K562 (cell line): ENCODE measurements at regions not wholly inside any gene's neighbourhood (a gene's known extent, or its start where the extent isn't known, plus 50 kb on each side); places are given as distances from the start of the nearest gene placed in this dataset.

Experiments
- ELF2 ChIP-seq: fragments of 250-450 bp; sonication (Bioruptor Pico); IDR thresholded peaks from 2 replicates; pipeline ENCODE4 v1.5.0; 2021; ENCODE audit warnings: mild to moderate bottlenecking
- PHF20 ChIP-seq: fragments of 450-650 bp; IDR thresholded peaks from 2 replicates; pipeline ENCODE4 v1.6.1; 2018; ENCODE audit not compliant: partially characterized antibody
- RBFOX2 ChIP-seq: fragments of 200-400 bp; formaldehyde crosslinking; IDR thresholded peaks from 2 replicates; pipeline ENCODE4 v1.6.1; 2017; ENCODE audit warnings: low read depth, mild to moderate bottlenecking, low read length, moderate library complexity
- RBM17 ChIP-seq: fragments of 200-400 bp; formaldehyde crosslinking; IDR thresholded peaks from 2 replicates; pipeline ENCODE4 v1.6.1; 2017; ENCODE audit warnings: low read depth, mild to moderate bottlenecking, low read length, borderline replicate concordance
- ZNF589 ChIP-seq: fragments of 200-800 bp; sonication (Bioruptor generic); IDR thresholded peaks from 2 replicates; pipeline ENCODE4 v1.6.1; 2016; ENCODE audit warnings: low read depth, missing genetic modification characterization, missing compliant biosample characterization
- TF ChIP-seq, protein P1 (sequence below), 2 experiments: fragments of 450-650 bp; IDR thresholded peaks; 2 replicates each; pipeline ENCODE4 v1.6.1; 2016; ENCODE audit warnings: mild to moderate bottlenecking in 2 of 2, borderline replicate concordance in 1 of 2, low read depth in 1 of 2, moderate library complexity in 1 of 2
- TF ChIP-seq, protein P2 (sequence below): fragments of 450-650 bp; IDR thresholded peaks from 2 replicates; pipeline ENCODE4 v1.6.1; 2017; ENCODE audit warnings: antibody characterized with exemption, mild to moderate bottlenecking
- TF ChIP-seq, protein P3 (sequence below): fragments of 450-650 bp; IDR thresholded peaks from 2 replicates; pipeline ENCODE4 v1.6.1; 2017; ENCODE audit warnings: mild to moderate bottlenecking, moderate library complexity

- TF ChIP-seq, protein P1, sequence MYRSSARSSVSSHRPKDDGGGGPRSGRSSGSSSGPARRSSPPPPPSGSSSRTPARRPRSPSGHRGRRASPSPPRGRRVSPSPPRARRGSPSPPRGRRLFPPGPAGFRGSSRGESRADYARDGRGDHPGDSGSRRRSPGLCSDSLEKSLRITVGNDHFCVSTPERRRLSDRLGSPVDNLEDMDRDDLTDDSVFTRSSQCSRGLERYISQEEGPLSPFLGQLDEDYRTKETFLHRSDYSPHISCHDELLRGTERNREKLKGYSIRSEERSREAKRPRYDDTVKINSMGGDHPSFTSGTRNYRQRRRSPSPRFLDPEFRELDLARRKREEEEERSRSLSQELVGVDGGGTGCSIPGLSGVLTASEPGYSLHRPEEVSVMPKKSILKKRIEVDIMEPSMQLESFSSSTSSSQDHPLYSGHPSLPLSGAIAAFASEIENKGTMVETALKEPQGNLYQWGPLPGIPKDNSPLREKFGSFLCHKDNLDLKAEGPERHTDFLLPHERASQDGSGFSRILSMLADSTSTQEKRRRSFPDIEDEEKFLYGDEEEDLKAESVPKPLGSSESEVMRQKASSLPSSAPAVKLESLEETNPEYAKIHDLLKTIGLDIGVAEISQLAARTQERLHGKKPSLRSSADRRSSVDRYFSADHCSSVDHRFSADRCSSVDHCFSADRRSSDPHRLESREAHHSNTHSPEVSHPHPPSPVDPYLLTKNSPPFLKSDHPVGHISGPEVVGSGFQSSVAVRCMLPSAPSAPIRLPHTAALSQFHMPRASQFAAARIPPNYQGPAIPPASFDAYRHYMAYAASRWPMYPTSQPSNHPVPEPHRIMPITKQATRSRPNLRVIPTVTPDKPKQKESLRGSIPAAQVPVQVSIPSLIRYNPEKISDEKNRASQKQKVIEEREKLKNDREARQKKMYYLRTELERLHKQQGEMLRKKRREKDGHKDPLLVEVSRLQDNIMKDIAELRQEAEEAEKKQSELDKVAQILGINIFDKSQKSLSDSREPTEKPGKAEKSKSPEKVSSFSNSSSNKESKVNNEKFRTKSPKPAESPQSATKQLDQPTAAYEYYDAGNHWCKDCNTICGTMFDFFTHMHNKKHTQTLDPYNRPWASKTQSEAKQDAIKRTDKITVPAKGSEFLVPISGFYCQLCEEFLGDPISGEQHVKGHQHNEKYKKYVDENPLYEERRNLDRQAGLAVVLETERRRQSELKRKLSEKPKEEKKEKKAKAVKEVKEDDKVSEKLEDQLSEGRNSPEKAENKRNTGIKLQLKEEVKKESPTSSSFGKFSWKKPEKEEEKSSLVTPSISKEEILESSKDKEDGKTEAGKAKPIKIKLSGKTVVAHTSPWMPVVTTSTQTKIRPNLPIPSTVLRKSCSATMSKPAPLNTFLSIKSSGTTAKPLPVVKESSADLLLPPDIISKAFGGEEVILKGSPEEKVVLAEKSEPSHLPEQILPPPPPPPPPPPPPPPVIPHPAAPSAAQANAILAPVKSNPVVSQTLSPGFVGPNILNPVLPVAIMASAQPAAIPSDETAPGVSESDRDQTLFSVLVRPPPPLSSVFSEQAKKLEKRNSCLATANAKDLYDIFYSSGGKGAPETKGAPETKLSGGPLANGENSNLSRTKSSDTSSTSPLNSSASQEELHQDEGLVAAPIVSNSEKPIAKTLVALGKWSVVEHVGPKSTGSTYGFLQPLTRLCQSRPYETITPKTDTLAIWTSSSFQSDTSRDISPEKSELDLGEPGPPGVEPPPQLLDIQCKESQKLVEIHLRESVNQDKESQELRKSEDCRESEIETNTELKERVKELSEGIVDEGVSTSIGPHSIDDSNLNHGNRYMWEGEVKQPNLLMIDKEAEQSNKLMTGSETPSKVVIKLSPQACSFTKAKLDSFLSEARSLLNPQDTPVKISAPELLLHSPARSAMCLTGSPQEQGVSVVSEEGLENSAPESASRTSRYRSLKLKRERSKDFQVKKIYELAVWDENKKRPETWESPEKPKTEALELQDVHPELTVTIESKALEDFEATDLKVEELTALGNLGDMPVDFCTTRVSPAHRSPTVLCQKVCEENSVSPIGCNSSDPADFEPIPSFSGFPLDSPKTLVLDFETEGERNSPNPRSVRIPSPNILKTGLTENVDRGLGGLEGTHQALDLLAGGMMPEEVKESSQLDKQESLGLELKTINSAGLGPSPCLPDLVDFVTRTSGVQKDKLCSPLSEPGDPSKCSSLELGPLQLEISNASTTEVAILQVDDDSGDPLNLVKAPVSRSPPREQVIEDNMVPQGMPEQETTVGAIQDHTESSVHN (IDR thresholded peaks at IDR 0.05; ENCODE audit: borderline replicate concordance in 1 of 2, low read depth in 1 of 2) = no peak
- TF ChIP-seq ZNF589 (CRISPR knock-in tag) (no peak), RBFOX2 (no peak), PHF20 (no peak), RBM17 (no peak), ELF2 (no peak)
- TF ChIP-seq, protein P2, sequence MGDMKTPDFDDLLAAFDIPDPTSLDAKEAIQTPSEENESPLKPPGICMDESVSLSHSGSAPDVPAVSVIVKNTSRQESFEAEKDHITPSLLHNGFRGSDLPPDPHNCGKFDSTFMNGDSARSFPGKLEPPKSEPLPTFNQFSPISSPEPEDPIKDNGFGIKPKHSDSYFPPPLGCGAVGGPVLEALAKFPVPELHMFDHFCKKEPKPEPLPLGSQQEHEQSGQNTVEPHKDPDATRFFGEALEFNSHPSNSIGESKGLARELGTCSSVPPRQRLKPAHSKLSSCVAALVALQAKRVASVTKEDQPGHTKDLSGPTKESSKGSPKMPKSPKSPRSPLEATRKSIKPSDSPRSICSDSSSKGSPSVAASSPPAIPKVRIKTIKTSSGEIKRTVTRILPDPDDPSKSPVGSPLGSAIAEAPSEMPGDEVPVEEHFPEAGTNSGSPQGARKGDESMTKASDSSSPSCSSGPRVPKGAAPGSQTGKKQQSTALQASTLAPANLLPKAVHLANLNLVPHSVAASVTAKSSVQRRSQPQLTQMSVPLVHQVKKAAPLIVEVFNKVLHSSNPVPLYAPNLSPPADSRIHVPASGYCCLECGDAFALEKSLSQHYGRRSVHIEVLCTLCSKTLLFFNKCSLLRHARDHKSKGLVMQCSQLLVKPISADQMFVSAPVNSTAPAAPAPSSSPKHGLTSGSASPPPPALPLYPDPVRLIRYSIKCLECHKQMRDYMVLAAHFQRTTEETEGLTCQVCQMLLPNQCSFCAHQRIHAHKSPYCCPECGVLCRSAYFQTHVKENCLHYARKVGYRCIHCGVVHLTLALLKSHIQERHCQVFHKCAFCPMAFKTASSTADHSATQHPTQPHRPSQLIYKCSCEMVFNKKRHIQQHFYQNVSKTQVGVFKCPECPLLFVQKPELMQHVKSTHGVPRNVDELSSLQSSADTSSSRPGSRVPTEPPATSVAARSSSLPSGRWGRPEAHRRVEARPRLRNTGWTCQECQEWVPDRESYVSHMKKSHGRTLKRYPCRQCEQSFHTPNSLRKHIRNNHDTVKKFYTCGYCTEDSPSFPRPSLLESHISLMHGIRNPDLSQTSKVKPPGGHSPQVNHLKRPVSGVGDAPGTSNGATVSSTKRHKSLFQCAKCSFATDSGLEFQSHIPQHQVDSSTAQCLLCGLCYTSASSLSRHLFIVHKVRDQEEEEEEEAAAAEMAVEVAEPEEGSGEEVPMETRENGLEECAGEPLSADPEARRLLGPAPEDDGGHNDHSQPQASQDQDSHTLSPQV = no peak
- TF ChIP-seq, protein P3, sequence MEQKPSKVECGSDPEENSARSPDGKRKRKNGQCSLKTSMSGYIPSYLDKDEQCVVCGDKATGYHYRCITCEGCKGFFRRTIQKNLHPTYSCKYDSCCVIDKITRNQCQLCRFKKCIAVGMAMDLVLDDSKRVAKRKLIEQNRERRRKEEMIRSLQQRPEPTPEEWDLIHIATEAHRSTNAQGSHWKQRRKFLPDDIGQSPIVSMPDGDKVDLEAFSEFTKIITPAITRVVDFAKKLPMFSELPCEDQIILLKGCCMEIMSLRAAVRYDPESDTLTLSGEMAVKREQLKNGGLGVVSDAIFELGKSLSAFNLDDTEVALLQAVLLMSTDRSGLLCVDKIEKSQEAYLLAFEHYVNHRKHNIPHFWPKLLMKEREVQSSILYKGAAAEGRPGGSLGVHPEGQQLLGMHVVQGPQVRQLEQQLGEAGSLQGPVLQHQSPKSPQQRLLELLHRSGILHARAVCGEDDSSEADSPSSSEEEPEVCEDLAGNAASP = no peak
These were observed 418.6 kb downstream of the MN1 start (continued) for GRCh38 chr22:27382947-27383346.
